SU-DHL-6 (cell line): ENCODE measurements at regions not wholly inside any gene's neighbourhood (a gene's known extent, or its start where the extent isn't known, plus 50 kb on each side); places are given as distances from the start of the nearest gene placed in this dataset.

Experiments used
- CTCF ChIP-seq: fragments of 200-600 bp; sonication (generic); IDR thresholded peaks from one replicate; pipeline ENCODE4 v1.5.1; 2017; ENCODE audit warnings: antibody characterized with exemption, mild to moderate bottlenecking, low read length, moderate library complexity; ENCODE audit not compliant: insufficient read depth, poor library complexity, severe bottlenecking
- EZH2phosphoT487 ChIP-seq: fragments of 200-600 bp; sonication (generic), shearing (Covaris generic); conservative IDR thresholded peaks from 2 replicates; pipeline ENCODE4 v1.6.1; 2018; ENCODE audit warnings: mild to moderate bottlenecking, antibody characterized with exemption, low read length, moderate library complexity, mixed read lengths

- TF ChIP-seq CTCF (no peak), EZH2phosphoT487 (no peak)
These were observed 379.9 kb upstream of the PDE3A start for GRCh38 chr12:19988459-19988873.
